ENCODE measurements at regions not wholly inside any gene's neighbourhood (a gene's known extent, or its start where the extent isn't known, plus 50 kb on each side); places are given as distances from the start of the nearest gene placed in this dataset.

GRCh38 chr13:105513448-105513847 is 1022.0 kb downstream of the EFNB2 start:
- Histone ChIP-seq H3K27ac (ENCODE audit: low read depth, low read length) (no peak overlapping the region), H3K4me1 (ENCODE audit: insufficient read depth, low read length) (no peaks in the 10 kb centered on the region), H3K9me3 (ENCODE audit: low read depth, low read length) (no peaks in the 10 kb centered on the region), H3K4me2 (ENCODE audit: insufficient read depth, low read length) (no peak overlapping the region), H3K4me3 (ENCODE audit: insufficient read depth, low read length) (no peak overlapping the region), H3K27me3 (ENCODE audit: insufficient read depth, low read length) (no peaks in the 10 kb centered on the region), H3K36me3 (ENCODE audit: insufficient read depth, low read length) (no peaks in the 10 kb centered on the region), H2AFZ (ENCODE audit: low read length) (no peak overlapping the region), H4K20me1 (ENCODE audit: insufficient read depth, low read length) (no peaks in the 10 kb centered on the region), H3K79me2 (ENCODE audit: insufficient read depth, low read length) (no peaks in the 10 kb centered on the region)
- no peak for DNase-seq (ENCODE audit: insufficient read length, low spot score, missing footprints)
- TF ChIP-seq CTCF (IDR thresholded peaks at IDR 0.05; ENCODE audit: extremely low read depth, low read depth, low read length), result no peak

- Histone ChIP-seq H3K79me2 (ENCODE audit: insufficient read depth, low read length) (no peaks in the 10 kb centered on the region), H4K20me1 (ENCODE audit: insufficient read depth, low read length) (no peaks in the 10 kb centered on the region), H2AFZ (ENCODE audit: low read length) (no peak overlapping the region), H3K36me3 (ENCODE audit: insufficient read depth, low read length) (no peaks in the 10 kb centered on the region), H3K4me2 (ENCODE audit: insufficient read depth, low read length) (no peak overlapping the region), H3K27me3 (ENCODE audit: insufficient read depth, low read length) (no peaks in the 10 kb centered on the region), H3K4me1 (ENCODE audit: insufficient read depth, low read length) (no peaks in the 10 kb centered on the region), H3K27ac (ENCODE audit: low read depth, low read length) (no peak overlapping the region), H3K9me3 (ENCODE audit: low read depth, low read length) (no peaks in the 10 kb centered on the region), H3K4me3 (ENCODE audit: insufficient read depth, low read length) (no peak overlapping the region)
- no peak for TF ChIP-seq CTCF (IDR thresholded peaks at IDR 0.05; ENCODE audit: extremely low read depth, low read depth, low read length)
- no peak for DNase-seq (ENCODE audit: insufficient read length, low spot score, missing footprints)
Measured at GRCh38 chr13:105509981-105510762, 1025.3 kb downstream of the EFNB2 start.

- Histone ChIP-seq H4K20me1 (ENCODE audit: insufficient read depth, low read length) (no peaks in the 10 kb centered on the region), H3K27ac (ENCODE audit: low read depth, low read length) (no peak overlapping the region), H3K79me2 (ENCODE audit: insufficient read depth, low read length) (no peaks in the 10 kb centered on the region), H3K36me3 (ENCODE audit: insufficient read depth, low read length) (no peaks in the 10 kb centered on the region), H3K4me1 (ENCODE audit: insufficient read depth, low read length) (no peaks in the 10 kb centered on the region), H3K4me2 (ENCODE audit: insufficient read depth, low read length) (no peak overlapping the region), H3K27me3 (ENCODE audit: insufficient read depth, low read length) (no peaks in the 10 kb centered on the region), H2AFZ (ENCODE audit: low read length) (no peak overlapping the region), H3K9me3 (ENCODE audit: low read depth, low read length) (no peaks in the 10 kb centered on the region), H3K4me3 (ENCODE audit: insufficient read depth, low read length) (no peak overlapping the region)
- DNase-seq (ENCODE audit: insufficient read length, low spot score, missing footprints), result no peak
- no peak for TF ChIP-seq CTCF (IDR thresholded peaks at IDR 0.05; ENCODE audit: extremely low read depth, low read depth, low read length)
Measured at GRCh38 chr13:105506463-105506862, 1029.0 kb downstream of the EFNB2 start.

- TF ChIP-seq CTCF (IDR thresholded peaks at IDR 0.05; ENCODE audit: extremely low read depth, low read depth, low read length), result no peak
- Histone ChIP-seq H3K4me3 (ENCODE audit: insufficient read depth, low read length) (no peak overlapping the region), H3K4me2 (ENCODE audit: insufficient read depth, low read length) (no peak overlapping the region), H3K4me1 (ENCODE audit: insufficient read depth, low read length) (no peaks in the 10 kb centered on the region), H3K27me3 (ENCODE audit: insufficient read depth, low read length) (no peaks in the 10 kb centered on the region), H4K20me1 (ENCODE audit: insufficient read depth, low read length) (no peaks in the 10 kb centered on the region), H2AFZ (ENCODE audit: low read length) (no peak overlapping the region), H3K79me2 (ENCODE audit: insufficient read depth, low read length) (no peaks in the 10 kb centered on the region), H3K36me3 (ENCODE audit: insufficient read depth, low read length) (no peaks in the 10 kb centered on the region), H3K27ac (ENCODE audit: low read depth, low read length) (no peak overlapping the region), H3K9me3 (ENCODE audit: low read depth, low read length) (no peaks in the 10 kb centered on the region)
- no peak for DNase-seq (ENCODE audit: insufficient read length, low spot score, missing footprints)
Measured at GRCh38 chr13:105502193-105502592, 1033.3 kb downstream of the EFNB2 start.

Measured in osteoblast (primary cell).